H1 (cell line): ENCODE measurements at regions not wholly inside any gene's neighbourhood (a gene's known extent, or its start where the extent isn't known, plus 50 kb on each side); places are given as distances from the start of the nearest gene placed in this dataset.

ENCODE experiments used
- CTCF ChIA-PET: fragments of 300-600 bp; sonication (Branson Sonifier 250); formaldehyde crosslinking; loops from one replicate; lab custom pipeline; 2021; ENCODE audit not compliant: partially characterized antibody; lab: Charles Lee
- POLR2A ChIA-PET: fragments of 300-600 bp; sonication (Branson Sonifier 250); formaldehyde crosslinking; loops from one replicate; lab custom pipeline; 2021; ENCODE audit warnings: inconsistent platforms; ENCODE audit not compliant: partially characterized antibody; lab: Charles Lee
- DNase-seq, 2 experiments: peaks; one replicate each; pipeline versions ENCODE4 v3.0.0 to v3.0.0-alpha.2; 2010 to 2022; ENCODE audit warnings: low spot score in 2 of 2, low read depth in 1 of 2, mixed read lengths in 1 of 2
- FAIRE-seq: peaks from 2 replicates; lab custom pipeline; 2011; peaks lifted over from hg19 to GRCh38; lab: Jason Lieb, UNC
- H2AFZ ChIP-seq: 2 replicates; pipeline ENCODE4 v1.8.1; 2012; ENCODE audit warnings: low read length, inconsistent platforms
- H2AK5ac ChIP-seq: 2 replicates; pipeline ENCODE4 v1.6.1; 2013; ENCODE audit warnings: low read depth, low read length
- H2BK120ac ChIP-seq: replicated peaks from 2 replicates; pipeline ENCODE3; 2013; ENCODE audit warnings: low read depth, low read length, inconsistent platforms
- H2BK12ac ChIP-seq: 2 replicates; pipeline ENCODE4 v1.6.1; 2013; ENCODE audit warnings: low read depth, low read length
- H2BK15ac ChIP-seq: 2 replicates; pipeline ENCODE4 v1.6.1; 2013; ENCODE audit warnings: low read length
- H2BK20ac ChIP-seq: 2 replicates; pipeline ENCODE4 v1.6.1; 2013; ENCODE audit warnings: low read length
- H2BK5ac ChIP-seq: 2 replicates; pipeline ENCODE4 v1.6.1; 2013; ENCODE audit warnings: low read depth, low read length
- H3K14ac ChIP-seq: 2 replicates; pipeline ENCODE4 v1.6.1; 2013; ENCODE audit warnings: inconsistent platforms; ENCODE audit not compliant: insufficient read length
- H3K18ac ChIP-seq: 2 replicates; pipeline ENCODE4 v1.6.1; 2013; ENCODE audit warnings: low read length; ENCODE audit errors: extremely low read depth
- H3K23ac ChIP-seq: 2 replicates; pipeline ENCODE4 v1.6.1; 2013; ENCODE audit warnings: inconsistent platforms; ENCODE audit not compliant: insufficient read length
- H3K23me2 ChIP-seq: 2 replicates; pipeline ENCODE4 v1.6.1; 2013; ENCODE audit warnings: low read depth, low read length
- H3K27ac ChIP-seq: 2 replicates; pipeline ENCODE4 v1.6.1; 2011; ENCODE audit warnings: low read depth, low read length, inconsistent platforms
- H3K27me3 ChIP-seq, 4 experiments: replicated peaks in 1 of 4; 1 replicate in 1 of 4; 2 replicates in 3 of 4; pipeline versions ENCODE4 v1.6.1 to v1.8.1; 2011 to 2013; ENCODE audit warnings: low read length in 3 of 4, mild to moderate bottlenecking in 3 of 4, inconsistent platforms in 2 of 4, mixed read lengths in 2 of 4, moderate library complexity in 1 of 4; ENCODE audit not compliant: control insufficient read depth in 3 of 4, insufficient read depth in 3 of 4; ENCODE audit errors: extremely low read depth in 1 of 4
- H3K36me3 ChIP-seq, 4 experiments: 2 replicates each; pipeline versions ENCODE4 v1.6.1 to v1.8.1; 2011 to 2013; ENCODE audit warnings: mild to moderate bottlenecking in 4 of 4, low read length in 3 of 4, moderate library complexity in 2 of 4, control low read depth in 1 of 4, inconsistent platforms in 1 of 4; ENCODE audit not compliant: insufficient read depth in 4 of 4, control insufficient read depth in 2 of 4
- H3K4ac ChIP-seq: replicated peaks from 2 replicates; pipeline ENCODE3; 2013; ENCODE audit warnings: low read length, low read depth, mixed read lengths, inconsistent platforms; ENCODE audit not compliant: insufficient read length
- H3K4me1 ChIP-seq, 4 experiments: replicated peaks in 1 of 4; 1 replicate in 1 of 4; 2 replicates in 3 of 4; pipeline versions ENCODE4 v1.6.1 to v1.8.1; 2011 to 2013; ENCODE audit warnings: low read length in 3 of 4, inconsistent platforms in 2 of 4, mixed read lengths in 1 of 4; ENCODE audit not compliant: insufficient read depth in 4 of 4, control insufficient read depth in 3 of 4
- H3K4me2 ChIP-seq, 2 experiments: 2 replicates each; pipeline versions ENCODE4 v1.6.1 to v1.8.1; 2011 to 2013; ENCODE audit warnings: low read depth in 2 of 2, low read length in 2 of 2, control low read depth in 1 of 2, inconsistent platforms in 1 of 2, mild to moderate bottlenecking in 1 of 2; ENCODE audit not compliant: insufficient read depth in 1 of 2
- H3K4me3 ChIP-seq, 4 experiments: fragments of 200-600, 300-600 bp in 1 of 4; sonication (generic), shearing (Covaris generic), sonication (Bioruptor Twin) in 1 of 4; 2 replicates each; pipeline versions ENCODE4 v1.5.1 to v1.8.1; 2011 to 2016; ENCODE audit warnings: low read length in 4 of 4, low read depth in 3 of 4, control low read depth in 2 of 4, inconsistent platforms in 2 of 4, mild to moderate bottlenecking in 2 of 4, mixed read lengths in 1 of 4, moderate library complexity in 1 of 4; ENCODE audit not compliant: insufficient read depth in 2 of 4; ENCODE audit errors: extremely low read depth in 1 of 4
- H3K56ac ChIP-seq: replicated peaks from 2 replicates; pipeline ENCODE3; 2013; ENCODE audit warnings: low read depth, mild to moderate bottlenecking, mixed read lengths, low read length, inconsistent platforms; ENCODE audit not compliant: insufficient read length
- H3K79me1 ChIP-seq: 2 replicates; pipeline ENCODE4 v1.6.1; 2013; ENCODE audit warnings: low read depth, low read length, control low read depth
- H3K79me2 ChIP-seq, 2 experiments: 2 replicates each; pipeline versions ENCODE4 v1.6.1 to v1.8.1; 2012 to 2013; ENCODE audit warnings: low read length in 2 of 2, mild to moderate bottlenecking in 2 of 2, inconsistent platforms in 1 of 2; ENCODE audit not compliant: insufficient read depth in 2 of 2, control insufficient read depth in 1 of 2
- H3K9ac ChIP-seq, 4 experiments: replicated peaks in 1 of 4; 1 replicate in 1 of 4; 2 replicates in 3 of 4; pipeline versions ENCODE4 v1.6.1 to v1.8.1; 2011 to 2013; ENCODE audit warnings: low read depth in 3 of 4, low read length in 3 of 4, control low read depth in 2 of 4, mild to moderate bottlenecking in 2 of 4, moderate library complexity in 2 of 4, inconsistent platforms in 1 of 4; ENCODE audit errors: extremely low read depth in 1 of 4
- H3K9me3 ChIP-seq, 2 experiments: 2 replicates each; pipeline versions ENCODE4 v1.6.1 to v1.8.1; 2012 to 2013; ENCODE audit warnings: mild to moderate bottlenecking in 2 of 2, moderate library complexity in 2 of 2, control low read depth in 1 of 2, inconsistent platforms in 1 of 2, low read depth in 1 of 2, low read length in 1 of 2, mixed read lengths in 1 of 2; ENCODE audit not compliant: insufficient read depth in 2 of 2
- H4K20me1 ChIP-seq, 2 experiments: replicated peaks in 1 of 2; 2 replicates each; pipeline versions ENCODE3 to v1.8.1; 2011 to 2013; ENCODE audit warnings: inconsistent platforms in 2 of 2, low read length in 2 of 2, mild to moderate bottlenecking in 1 of 2; ENCODE audit not compliant: insufficient read depth in 2 of 2, control insufficient read depth in 1 of 2
- H4K5ac ChIP-seq: 2 replicates; pipeline ENCODE4 v1.6.1; 2013; ENCODE audit warnings: low read length, low read depth, mixed read lengths, inconsistent platforms; ENCODE audit not compliant: insufficient read length
- H4K8ac ChIP-seq: 2 replicates; pipeline ENCODE4 v1.8.0; 2013; ENCODE audit warnings: mild to moderate bottlenecking, moderate library complexity, low read length, inconsistent platforms; ENCODE audit not compliant: insufficient read depth; ENCODE audit errors: extremely low read depth
- H4K91ac ChIP-seq: replicated peaks from 2 replicates; pipeline ENCODE3; 2013; ENCODE audit warnings: low read length, mixed read lengths, inconsistent platforms; ENCODE audit not compliant: insufficient read length
- ATF2 ChIP-seq: IDR thresholded peaks from 2 replicates; pipeline ENCODE4 v1.6.1; 2012; ENCODE audit warnings: low read length, inconsistent platforms
- CEBPB ChIP-seq: IDR thresholded peaks from 2 replicates; pipeline ENCODE4 v1.6.1; 2012; ENCODE audit warnings: low read depth, low read length
- E2F6 ChIP-seq: IDR thresholded peaks from 2 replicates; pipeline ENCODE4 v1.6.1; 2012; ENCODE audit warnings: inconsistent platforms
- KDM4A ChIP-seq: IDR thresholded peaks from one replicate; pipeline ENCODE4 v1.7.1; 2012; ENCODE audit warnings: low read depth, mild to moderate bottlenecking, moderate library complexity, low read length, inconsistent platforms; ENCODE audit not compliant: severe bottlenecking
- MAFK ChIP-seq: IDR thresholded peaks from 2 replicates; pipeline ENCODE4 v1.6.1; 2012; ENCODE audit warnings: low read depth, mild to moderate bottlenecking, improper control_type of control experiment, low read length
- TBP ChIP-seq: IDR thresholded peaks from 2 replicates; pipeline ENCODE4 v1.6.1; 2011; ENCODE audit warnings: low read depth, low read length, improper control_type of control experiment
- WGBS, 2 experiments: shearing (Covaris generic) in 1 of 2; methylation state at CpG; one replicate each; pipeline versions ENCODE4 v1.1.6 to v1.1.7; 2013 to 2015; ENCODE audit warnings: low lambda C conversion rate in 2 of 2, mixed read lengths in 2 of 2, inconsistent platforms in 1 of 2, low coverage in 1 of 2, missing lambda C conversion rate in 1 of 2; ENCODE audit not compliant: insufficient replicate concordance in 2 of 2, insufficient coverage in 1 of 2, insufficient read length in 1 of 2; ENCODE audit errors: extremely low coverage in 1 of 2, missing lambda C conversion rate in 1 of 2; 5-methylcytosine and 5-hydroxymethylcytosine counted together

- TF ChIP-seq MAFK, result no peak
- no peak for TF ChIP-seq KDM4A
- no peak for TF ChIP-seq E2F6
- TF ChIP-seq ATF2, result no peak
- no peak for TF ChIP-seq TBP
- TF ChIP-seq CEBPB, result no peak
- WGBS, 2 experiments, result 83% methylated on average over 2 of the region's 4 CpGs; no CpG with 5 or more reads in 1 of the 2 experiments
- Histone ChIP-seq H2BK15ac (no peak overlapping the region), H4K20me1 (no peaks in the 10 kb centered on the region), H3K4me3 (no peak overlapping the region), H2BK120ac (no peak overlapping the region), H4K8ac (no peak overlapping the region), H3K14ac (no peak overlapping the region), H2BK5ac (no peak overlapping the region), H3K4me1 (no peaks in the 10 kb centered on the region), H3K4ac (no peak overlapping the region), H3K27ac (no peak overlapping the region), H2BK20ac (no peak overlapping the region), H3K79me1 (no peaks in the 10 kb centered on the region), H3K18ac (no peak overlapping the region), H2AK5ac (no peak overlapping the region), H3K9me3 (no peaks in the 10 kb centered on the region), H2BK12ac (no peak overlapping the region), H3K4me2 (no peak overlapping the region), H2AFZ (no peak overlapping the region), H3K9ac (no peak overlapping the region), H3K36me3 (no peaks in the 10 kb centered on the region), H3K79me2 (no peaks in the 10 kb centered on the region), H3K56ac (no peak overlapping the region), H3K23me2 (no peaks in the 10 kb centered on the region), H4K5ac (no peak overlapping the region), H3K27me3 (no peaks in the 10 kb centered on the region), H4K91ac (no peak overlapping the region), H3K23ac (no peak overlapping the region)
- ChIA-PET POLR2A (no interaction called here), CTCF (interaction anchor here (1.2 kb wide), 1 partner anchor 11 kb away, joined by 4 read pairs; no protein-coding TSS in a partner anchor)
- DNase-seq (no peak), FAIRE-seq (no peak)
Measured at GRCh38 chrX:39465906-39466305, 631.9 kb downstream of the BCOR start.
